ENCODE measurements at regions not wholly inside any gene's neighbourhood (a gene's known extent, or its start where the extent isn't known, plus 50 kb on each side); places are given as distances from the start of the nearest gene placed in this dataset.

DNA sequence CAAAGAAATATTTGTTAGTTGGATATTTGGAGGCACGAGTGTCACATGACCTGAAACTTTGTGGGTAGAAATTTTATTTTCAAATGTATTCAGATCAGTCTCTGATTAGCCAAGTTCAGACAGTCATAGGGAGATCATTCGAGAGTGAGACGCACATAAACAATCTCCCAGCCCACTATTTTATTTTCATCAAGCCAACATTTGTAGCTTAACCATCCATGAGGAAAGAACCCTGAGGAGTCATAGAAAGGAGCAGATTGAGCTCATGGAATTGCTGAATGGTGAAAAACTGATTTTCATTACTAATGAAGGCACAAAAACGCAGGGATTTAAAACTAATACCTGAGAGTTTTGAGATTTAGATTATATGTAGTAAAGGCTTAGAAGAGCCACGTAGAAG, 548.7 kb downstream of the NSUN3 start:
- TF ChIP-seq GATA3 (IDR thresholded peaks at IDR 0.05; ENCODE audit: low read depth, low read length), result no peak
- TF ChIP-seq GATA2 (IDR thresholded peaks at IDR 0.05; ENCODE audit: low read depth, low read length), result no peak
